ENCODE measurements at regions not wholly inside any gene's neighbourhood (a gene's known extent, or its start where the extent isn't known, plus 50 kb on each side); places are given as distances from the start of the nearest gene placed in this dataset.

DNA sequence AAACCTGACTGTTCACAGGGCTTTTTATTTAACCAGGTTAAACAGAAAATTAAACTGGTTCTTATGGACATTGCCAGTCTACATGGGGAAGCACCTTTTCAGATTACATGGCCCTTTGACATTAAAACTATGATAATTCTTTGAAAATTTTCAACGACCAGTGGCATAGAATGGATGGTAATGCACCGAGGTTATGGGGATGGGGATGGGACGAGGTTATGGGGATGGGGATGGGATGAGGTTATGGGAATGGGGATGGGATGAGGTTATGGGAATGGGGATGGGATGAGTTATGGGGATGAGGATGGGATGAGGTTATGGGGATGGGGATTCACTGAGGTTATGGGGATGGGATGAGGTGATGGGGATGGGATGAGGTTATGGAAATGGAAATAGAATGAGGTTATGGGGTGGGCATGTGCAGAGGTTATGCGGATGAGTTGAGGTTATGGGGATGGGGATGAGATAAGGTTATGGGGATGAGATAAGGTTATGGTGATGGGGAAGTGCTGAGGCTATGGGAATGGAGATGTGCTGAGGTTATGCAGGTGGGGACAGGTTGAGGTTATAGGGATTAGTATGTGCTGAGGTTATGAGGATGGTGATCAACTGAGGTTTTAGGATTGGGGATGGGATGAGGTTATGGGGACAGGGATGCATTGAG is 541.9 kb downstream of the CDH26 start:
- peaks cover 2% of the 10 kb centered on the region for H3K27me3 Mint-ChIP-seq (ENCODE audit: unreplicated experiment)
- H3K4me1 Mint-ChIP-seq (ENCODE audit: unreplicated experiment) = no peaks in the 10 kb centered on the region
- no peaks in the 10 kb centered on the region for H3K36me3 Mint-ChIP-seq (ENCODE audit: unreplicated experiment)
- DNase-seq (ENCODE audit: extremely low spot score, unreplicated experiment) = no peak
- no peak for TF ChIP-seq CTCF (IDR thresholded peaks at IDR 0.05)
- H3K4me3 Mint-ChIP-seq (ENCODE audit: unreplicated experiment) = no peak overlapping the region
- H3K27ac Mint-ChIP-seq (ENCODE audit: unreplicated experiment) = no peak overlapping the region
- no peaks in the 10 kb centered on the region for H3K9me3 Mint-ChIP-seq (ENCODE audit: unreplicated experiment)

- DNase-seq (ENCODE audit: extremely low spot score, unreplicated experiment) = no peak
- Mint-ChIP-seq H3K4me1 (ENCODE audit: unreplicated experiment) (no peaks in the 10 kb centered on the region), H3K9me3 (ENCODE audit: unreplicated experiment) (no peaks in the 10 kb centered on the region), H3K4me3 (ENCODE audit: unreplicated experiment) (no peak overlapping the region), H3K36me3 (ENCODE audit: unreplicated experiment) (no peaks in the 10 kb centered on the region), H3K27me3 (ENCODE audit: unreplicated experiment) (peaks cover 2% of the 10 kb centered on the region), H3K27ac (ENCODE audit: unreplicated experiment) (no peak overlapping the region)
- no peak for TF ChIP-seq CTCF (IDR thresholded peaks at IDR 0.05)
These were observed 542.8 kb downstream of the CDH26 start for GRCh38 chr20:60501048-60501447.

- H3K4me1 Mint-ChIP-seq (ENCODE audit: unreplicated experiment) = no peaks in the 10 kb centered on the region
- H3K9me3 Mint-ChIP-seq (ENCODE audit: unreplicated experiment) = no peaks in the 10 kb centered on the region
- DNase-seq (ENCODE audit: extremely low spot score, unreplicated experiment) = no peak
- no peaks in the 10 kb centered on the region for H3K27me3 Mint-ChIP-seq (ENCODE audit: unreplicated experiment)
- no peaks in the 10 kb centered on the region for H3K36me3 Mint-ChIP-seq (ENCODE audit: unreplicated experiment)
- H3K4me3 Mint-ChIP-seq (ENCODE audit: unreplicated experiment) = no peak overlapping the region
- no peak for TF ChIP-seq CTCF (IDR thresholded peaks at IDR 0.05)
- H3K27ac Mint-ChIP-seq (ENCODE audit: unreplicated experiment) = no peak overlapping the region
These were observed 544.7 kb downstream of the CDH26 start for GRCh38 chr20:60502881-60503280.

- H3K9me3 Mint-ChIP-seq (ENCODE audit: unreplicated experiment) = no peaks in the 10 kb centered on the region
- H3K27ac Mint-ChIP-seq (ENCODE audit: unreplicated experiment) = no peak overlapping the region
- no peaks in the 10 kb centered on the region for H3K27me3 Mint-ChIP-seq (ENCODE audit: unreplicated experiment)
- no peak for DNase-seq (ENCODE audit: extremely low spot score, unreplicated experiment)
- H3K4me1 Mint-ChIP-seq (ENCODE audit: unreplicated experiment) = no peaks in the 10 kb centered on the region
- H3K36me3 Mint-ChIP-seq (ENCODE audit: unreplicated experiment) = no peaks in the 10 kb centered on the region
- TF ChIP-seq CTCF (IDR thresholded peaks at IDR 0.05) = no peak
- no peak overlapping the region for H3K4me3 Mint-ChIP-seq (ENCODE audit: unreplicated experiment)
These were observed 547.2 kb downstream of the CDH26 start for GRCh38 chr20:60505423-60505822.

DNA sequence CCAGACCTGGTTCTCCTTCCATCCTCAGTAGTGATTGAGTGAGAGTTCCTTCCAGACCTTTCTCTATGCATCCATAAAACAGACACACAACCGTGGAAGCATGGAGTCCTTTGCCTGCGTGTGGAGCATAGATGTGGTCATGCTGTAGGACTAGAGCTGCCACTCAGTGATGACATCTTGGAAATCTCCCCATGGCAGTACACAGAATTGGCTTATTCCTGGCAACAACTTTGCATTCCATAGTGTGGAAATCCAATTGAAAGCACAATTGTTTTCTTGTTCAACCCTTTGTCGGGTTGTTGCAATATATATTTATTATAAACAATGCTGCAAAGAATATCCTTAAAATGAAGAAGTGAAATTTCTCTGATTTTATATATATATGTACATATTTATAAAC is 547.8 kb downstream of the CDH26 start:
- no peaks in the 10 kb centered on the region for H3K9me3 Mint-ChIP-seq (ENCODE audit: unreplicated experiment)
- no peaks in the 10 kb centered on the region for H3K4me1 Mint-ChIP-seq (ENCODE audit: unreplicated experiment)
- DNase-seq (ENCODE audit: extremely low spot score, unreplicated experiment) = no peak
- H3K27me3 Mint-ChIP-seq (ENCODE audit: unreplicated experiment) = no peaks in the 10 kb centered on the region
- H3K4me3 Mint-ChIP-seq (ENCODE audit: unreplicated experiment) = no peak overlapping the region
- no peak overlapping the region for H3K27ac Mint-ChIP-seq (ENCODE audit: unreplicated experiment)
- H3K36me3 Mint-ChIP-seq (ENCODE audit: unreplicated experiment) = no peaks in the 10 kb centered on the region
- TF ChIP-seq CTCF (IDR thresholded peaks at IDR 0.05) = no peak
